ENCODE measurements at regions not wholly inside any gene's neighbourhood (a gene's known extent, or its start where the extent isn't known, plus 50 kb on each side); places are given as distances from the start of the nearest gene placed in this dataset.

GRCh38 chr5:3542769-3543168 lies 52.9 kb upstream of the IRX1 start:
- H3K27me3 ChIP-seq (ENCODE audit: control insufficient read depth, insufficient read depth, low read length): no peaks in the 10 kb centered on the region
- H3K9ac ChIP-seq (ENCODE audit: low read length): no peak overlapping the region
- no peaks in the 10 kb centered on the region for H3K36me3 ChIP-seq (ENCODE audit: control insufficient read depth, insufficient read depth, low read length)
- H3K4me3 ChIP-seq (ENCODE audit: low read depth, low read length): no peak overlapping the region
- no peaks in the 10 kb centered on the region for H3K4me1 ChIP-seq (ENCODE audit: control insufficient read depth, insufficient read depth, low read length)
- H3K9me3 ChIP-seq (ENCODE audit: control insufficient read depth, insufficient read depth, low read depth, low read length): no peaks in the 10 kb centered on the region
- H3K27ac ChIP-seq (ENCODE audit: low read depth, low read length): no peak overlapping the region

DNA sequence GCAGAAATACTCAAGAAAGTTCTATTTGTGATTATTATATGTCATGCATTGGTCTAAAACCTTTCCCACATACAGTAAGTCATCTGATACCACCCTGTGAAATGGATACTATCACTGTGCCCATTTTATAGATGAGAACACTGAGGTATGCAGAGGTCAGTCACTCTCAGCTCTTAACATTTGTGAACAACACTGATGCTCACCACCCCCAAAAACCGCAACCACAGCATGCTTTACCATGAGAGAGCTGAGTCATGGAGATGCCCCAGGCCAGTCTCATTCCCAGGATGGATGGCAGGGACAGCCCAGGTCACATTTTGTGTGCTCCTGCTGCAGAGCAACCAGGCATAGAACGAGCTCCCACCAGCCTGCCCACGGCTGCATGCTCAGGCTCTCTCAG lies 53.5 kb upstream of the IRX1 start:
- Histone ChIP-seq H3K27me3 (ENCODE audit: control insufficient read depth, insufficient read depth, low read length) (no peaks in the 10 kb centered on the region), H3K4me3 (ENCODE audit: low read depth, low read length) (no peak overlapping the region), H3K4me1 (ENCODE audit: control insufficient read depth, insufficient read depth, low read length) (no peaks in the 10 kb centered on the region), H3K9me3 (ENCODE audit: control insufficient read depth, insufficient read depth, low read depth, low read length) (no peaks in the 10 kb centered on the region), H3K36me3 (ENCODE audit: control insufficient read depth, insufficient read depth, low read length) (no peaks in the 10 kb centered on the region), H3K27ac (ENCODE audit: low read depth, low read length) (no peak overlapping the region), H3K9ac (ENCODE audit: low read length) (no peak overlapping the region)

DNA sequence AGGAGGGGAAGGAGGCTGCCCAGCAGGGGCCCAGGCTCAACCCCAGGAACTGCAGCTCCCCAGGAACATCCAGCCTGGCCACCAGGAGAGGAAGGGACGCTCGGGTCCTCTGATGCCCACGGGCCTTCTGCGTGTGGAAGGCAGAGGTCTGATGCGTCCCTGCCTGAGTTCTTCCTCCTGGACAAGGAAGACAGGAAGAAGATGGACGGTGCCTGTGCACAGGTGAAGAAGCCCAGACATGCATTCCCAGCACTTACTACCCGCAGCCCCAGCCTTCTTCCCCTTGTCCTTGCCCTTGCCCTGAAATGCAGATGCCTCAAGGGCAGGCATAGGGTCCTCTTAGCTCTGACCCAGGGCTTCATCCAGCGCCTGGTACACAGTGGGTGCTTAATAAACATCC lies 56.7 kb upstream of the IRX1 start:
- Histone ChIP-seq H3K9me3 (ENCODE audit: control insufficient read depth, insufficient read depth, low read depth, low read length) (no peaks in the 10 kb centered on the region), H3K27me3 (ENCODE audit: control insufficient read depth, insufficient read depth, low read length) (no peaks in the 10 kb centered on the region)

GRCh38 chr5:3537942-3538341 lies 57.7 kb upstream of the IRX1 start:
- H3K27ac ChIP-seq (ENCODE audit: low read depth, low read length): no peak overlapping the region
- H3K9me3 ChIP-seq (ENCODE audit: control insufficient read depth, insufficient read depth, low read depth, low read length): no peaks in the 10 kb centered on the region
- no peaks in the 10 kb centered on the region for H3K36me3 ChIP-seq (ENCODE audit: control insufficient read depth, insufficient read depth, low read length)
- H3K9ac ChIP-seq (ENCODE audit: low read length): no peak overlapping the region
- no peaks in the 10 kb centered on the region for H3K27me3 ChIP-seq (ENCODE audit: control insufficient read depth, insufficient read depth, low read length)
- H3K4me1 ChIP-seq (ENCODE audit: control insufficient read depth, insufficient read depth, low read length): no peaks in the 10 kb centered on the region
- no peak overlapping the region for H3K4me3 ChIP-seq (ENCODE audit: low read depth, low read length)

More for the DNA sequence above, 56.7 kb upstream of the IRX1 start:
- Histone ChIP-seq H3K36me3 (ENCODE audit: control insufficient read depth, insufficient read depth, low read length) (no peaks in the 10 kb centered on the region), H3K9ac (ENCODE audit: low read length) (no peak overlapping the region), H3K4me1 (ENCODE audit: control insufficient read depth, insufficient read depth, low read length) (no peaks in the 10 kb centered on the region), H3K4me3 (ENCODE audit: low read depth, low read length) (no peak overlapping the region), H3K27ac (ENCODE audit: low read depth, low read length) (no peak overlapping the region)

GRCh38 chr5:3535414-3536211 lies 60.0 kb upstream of the IRX1 start:
- Histone ChIP-seq H3K9ac (ENCODE audit: low read length) (no peak overlapping the region), H3K9me3 (ENCODE audit: control insufficient read depth, insufficient read depth, low read depth, low read length) (no peaks in the 10 kb centered on the region), H3K4me1 (ENCODE audit: control insufficient read depth, insufficient read depth, low read length) (peaks cover 12% of the 10 kb centered on the region), H3K27ac (ENCODE audit: low read depth, low read length) (no peak overlapping the region), H3K27me3 (ENCODE audit: control insufficient read depth, insufficient read depth, low read length) (no peaks in the 10 kb centered on the region), H3K4me3 (ENCODE audit: low read depth, low read length) (no peak overlapping the region), H3K36me3 (ENCODE audit: control insufficient read depth, insufficient read depth, low read length) (no peaks in the 10 kb centered on the region)

DNA sequence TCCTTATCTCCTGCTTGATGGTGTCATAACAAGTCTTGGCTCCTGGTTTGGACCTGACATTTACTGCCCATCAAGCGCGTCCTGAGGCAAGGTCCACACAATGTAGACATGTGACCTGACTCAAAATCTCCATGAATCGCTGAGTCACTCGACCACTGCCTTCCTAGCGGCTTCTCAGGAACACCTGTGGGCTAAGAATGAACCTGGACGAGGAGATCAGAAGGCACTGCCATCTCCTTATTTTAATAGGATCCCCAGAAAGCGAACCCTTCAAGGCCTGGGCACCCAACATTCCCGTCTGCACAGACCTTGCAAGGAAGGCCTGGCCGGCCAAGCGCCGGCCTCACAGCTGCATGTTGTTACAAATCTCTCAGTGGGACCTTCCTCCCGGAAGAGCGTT lies 60.6 kb upstream of the IRX1 start:
- Histone ChIP-seq H3K27ac (ENCODE audit: low read depth, low read length) (no peak overlapping the region), H3K27me3 (ENCODE audit: control insufficient read depth, insufficient read depth, low read length) (no peaks in the 10 kb centered on the region), H3K4me3 (ENCODE audit: low read depth, low read length) (no peak overlapping the region), H3K36me3 (ENCODE audit: control insufficient read depth, insufficient read depth, low read length) (no peaks in the 10 kb centered on the region), H3K9ac (ENCODE audit: low read length) (no peak overlapping the region), H3K4me1 (ENCODE audit: control insufficient read depth, insufficient read depth, low read length) (peaks cover 17% of the 10 kb centered on the region), H3K9me3 (ENCODE audit: control insufficient read depth, insufficient read depth, low read depth, low read length) (no peaks in the 10 kb centered on the region)

- Histone ChIP-seq H3K27me3 (ENCODE audit: control insufficient read depth, insufficient read depth, low read length) (no peaks in the 10 kb centered on the region), H3K4me3 (ENCODE audit: low read depth, low read length) (no peak overlapping the region), H3K27ac (ENCODE audit: low read depth, low read length) (peak overlapping the region; percentile 28; the same call in 1 of the 2 replicates), H3K36me3 (ENCODE audit: control insufficient read depth, insufficient read depth, low read length) (no peaks in the 10 kb centered on the region), H3K9me3 (ENCODE audit: control insufficient read depth, insufficient read depth, low read depth, low read length) (no peaks in the 10 kb centered on the region), H3K4me1 (ENCODE audit: control insufficient read depth, insufficient read depth, low read length) (peaks cover 21% of the 10 kb centered on the region), H3K9ac (ENCODE audit: low read length) (no peak overlapping the region)
These were observed 64.2 kb upstream of the IRX1 start for GRCh38 chr5:3531320-3531986.

DNA sequence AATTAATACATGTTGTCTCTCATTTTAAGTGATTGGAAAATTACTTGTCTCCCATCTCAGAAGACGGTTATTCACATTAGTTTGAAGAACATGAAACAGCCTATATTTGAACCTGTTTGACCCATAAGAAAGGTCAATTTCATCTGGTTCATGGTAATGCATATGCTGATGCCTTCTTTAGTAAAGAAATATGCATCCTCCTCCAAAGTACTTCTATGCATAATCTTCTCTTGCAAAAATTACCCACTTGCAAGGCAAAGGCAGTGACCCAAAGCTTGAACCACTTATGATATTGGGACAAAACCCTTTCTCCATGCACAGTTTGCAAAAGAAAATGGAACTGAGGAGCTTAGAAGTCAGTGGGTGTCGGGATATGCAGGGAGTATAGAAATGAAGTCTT lies 65.4 kb upstream of the IRX1 start:
- H3K4me3 ChIP-seq (ENCODE audit: low read depth, low read length): no peak overlapping the region
- H3K9ac ChIP-seq (ENCODE audit: low read length): no peak overlapping the region
- H3K27ac ChIP-seq (ENCODE audit: low read depth, low read length): no peak overlapping the region
- H3K4me1 ChIP-seq (ENCODE audit: control insufficient read depth, insufficient read depth, low read length): peaks cover 21% of the 10 kb centered on the region
- no peaks in the 10 kb centered on the region for H3K27me3 ChIP-seq (ENCODE audit: control insufficient read depth, insufficient read depth, low read length)
- no peaks in the 10 kb centered on the region for H3K36me3 ChIP-seq (ENCODE audit: control insufficient read depth, insufficient read depth, low read length)
- no peaks in the 10 kb centered on the region for H3K9me3 ChIP-seq (ENCODE audit: control insufficient read depth, insufficient read depth, low read depth, low read length)

DNA sequence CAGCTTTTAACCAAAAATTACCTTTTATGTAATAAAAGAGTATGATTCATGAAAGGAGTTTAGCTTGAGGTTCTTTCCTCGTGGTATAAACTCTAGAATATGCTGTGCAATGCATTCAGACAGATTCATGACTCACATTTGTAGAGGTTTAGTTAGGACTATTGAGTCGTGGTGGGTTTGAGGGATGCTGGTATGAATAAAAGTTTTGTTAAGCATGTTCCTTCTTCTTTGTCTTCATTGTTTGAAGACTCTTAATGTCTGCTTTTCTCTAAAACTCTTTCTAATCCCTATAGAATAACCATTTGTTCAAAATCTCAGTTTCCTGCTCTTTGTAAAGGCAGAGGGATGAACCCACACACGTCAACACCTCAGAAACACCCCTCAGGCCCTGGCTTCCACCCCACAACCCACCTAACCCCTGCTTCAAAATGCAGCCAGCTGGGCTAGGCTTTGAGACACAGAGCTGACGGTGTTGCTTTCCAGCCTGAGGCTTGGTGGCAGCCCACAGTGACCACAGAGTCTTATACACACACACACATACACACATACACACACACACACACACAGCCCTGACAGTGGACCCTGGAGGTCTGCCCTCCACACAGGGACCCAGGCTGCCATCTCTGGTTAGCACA lies 69.0 kb upstream of the IRX1 start:
- no peak overlapping the region for H3K4me3 ChIP-seq (ENCODE audit: low read depth, low read length)
- H3K27ac ChIP-seq (ENCODE audit: low read depth, low read length): no peak overlapping the region
- H3K36me3 ChIP-seq (ENCODE audit: control insufficient read depth, insufficient read depth, low read length): no peaks in the 10 kb centered on the region
- no peaks in the 10 kb centered on the region for H3K27me3 ChIP-seq (ENCODE audit: control insufficient read depth, insufficient read depth, low read length)
- peaks cover 17% of the 10 kb centered on the region for H3K4me1 ChIP-seq (ENCODE audit: control insufficient read depth, insufficient read depth, low read length)
- peaks cover 5% of the 10 kb centered on the region; the same call in 1 of the 2 replicates for H3K9me3 ChIP-seq (ENCODE audit: control insufficient read depth, insufficient read depth, low read depth, low read length)
- H3K9ac ChIP-seq (ENCODE audit: low read length): no peak overlapping the region

DNA sequence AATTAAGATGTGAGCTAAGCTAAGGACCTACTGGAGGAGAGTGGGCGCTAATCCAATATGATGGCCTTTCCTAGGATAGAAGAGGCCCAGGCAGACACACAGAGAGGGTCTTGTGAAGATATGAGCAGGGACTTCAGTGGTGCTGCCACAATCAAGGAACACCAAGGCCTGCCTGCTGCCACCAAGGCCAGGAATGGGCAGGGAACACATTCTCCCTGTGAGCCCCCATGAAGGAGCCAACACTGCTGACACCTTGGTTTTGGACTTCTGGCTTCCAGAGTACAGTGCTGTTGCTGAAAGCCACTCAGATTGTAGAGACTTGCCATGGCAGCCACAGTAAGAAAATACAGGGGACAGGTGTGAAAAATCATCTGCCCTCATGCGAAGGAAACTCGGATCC lies 73.1 kb upstream of the IRX1 start:
- H3K4me3 ChIP-seq (ENCODE audit: low read depth, low read length): no peak overlapping the region
- no peak overlapping the region for H3K27ac ChIP-seq (ENCODE audit: low read depth, low read length)
- H3K9me3 ChIP-seq (ENCODE audit: control insufficient read depth, insufficient read depth, low read depth, low read length): peaks cover 5% of the 10 kb centered on the region; the same call in 1 of the 2 replicates
- no peaks in the 10 kb centered on the region for H3K27me3 ChIP-seq (ENCODE audit: control insufficient read depth, insufficient read depth, low read length)
- no peaks in the 10 kb centered on the region for H3K36me3 ChIP-seq (ENCODE audit: control insufficient read depth, insufficient read depth, low read length)
- no peaks in the 10 kb centered on the region for H3K4me1 ChIP-seq (ENCODE audit: control insufficient read depth, insufficient read depth, low read length)
- H3K9ac ChIP-seq (ENCODE audit: low read length): no peak overlapping the region

DNA sequence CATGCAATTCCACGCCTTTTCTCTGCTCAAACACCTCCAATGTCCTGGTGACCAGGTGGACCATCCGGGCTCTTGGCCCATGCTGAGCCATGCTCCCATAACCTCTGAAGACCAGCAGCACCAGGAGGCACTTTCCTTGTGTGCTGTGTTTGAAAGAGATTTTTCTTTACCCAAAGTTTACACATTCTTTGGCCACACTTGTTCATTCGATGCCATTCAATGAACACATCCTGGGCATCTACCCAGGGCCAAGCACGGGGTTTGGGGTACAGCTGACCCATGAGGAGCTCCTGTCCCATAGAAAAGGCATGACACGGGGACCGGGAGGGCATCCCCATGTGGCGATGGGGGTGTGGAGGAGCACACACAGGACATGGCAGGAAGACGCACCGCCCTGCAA lies 77.1 kb upstream of the IRX1 start:
- no peaks in the 10 kb centered on the region for H3K9me3 ChIP-seq (ENCODE audit: control insufficient read depth, insufficient read depth, low read depth, low read length)
- H3K4me1 ChIP-seq (ENCODE audit: control insufficient read depth, insufficient read depth, low read length): no peaks in the 10 kb centered on the region; the same call in 1 of the 2 replicates
- H3K9ac ChIP-seq (ENCODE audit: low read length): no peak overlapping the region
- no peak overlapping the region for H3K27ac ChIP-seq (ENCODE audit: low read depth, low read length)
- H3K36me3 ChIP-seq (ENCODE audit: control insufficient read depth, insufficient read depth, low read length): no peaks in the 10 kb centered on the region
- H3K27me3 ChIP-seq (ENCODE audit: control insufficient read depth, insufficient read depth, low read length): no peaks in the 10 kb centered on the region
- H3K4me3 ChIP-seq (ENCODE audit: low read depth, low read length): no peak overlapping the region
